K562 (cell line): ENCODE measurements at regions not wholly inside any gene's neighbourhood (a gene's known extent, or its start where the extent isn't known, plus 50 kb on each side); places are given as distances from the start of the nearest gene placed in this dataset.
A peak's percentile ranks its signal among the peaks of the same experiment; 100 is the strongest.

Experiments used
- BHLHE40 ChIP-seq: IDR thresholded peaks from 2 replicates; pipeline ENCODE4 v1.6.1; 2011; ENCODE audit warnings: low read length, improper control_type of control experiment
- BRD9 ChIP-seq: fragments of 450-650 bp; IDR thresholded peaks from 2 replicates; pipeline ENCODE4 v1.6.1; 2018; ENCODE audit warnings: low read depth; ENCODE audit not compliant: partially characterized antibody
- CHAMP1 ChIP-seq: fragments of 450-650 bp; IDR thresholded peaks from 2 replicates; pipeline ENCODE4 v1.6.1; 2016; ENCODE audit warnings: mild to moderate bottlenecking
- CREB1 ChIP-seq, 2 experiments: sonication (generic) in 1 of 2; formaldehyde crosslinking in 1 of 2; IDR thresholded peaks; 2 replicates each; pipeline versions ENCODE4 v1.6.1 to v1.8.0; 2012 to 2022; ENCODE audit warnings: inconsistent platforms in 1 of 2, mild to moderate bottlenecking in 1 of 2, missing genetic modification reagents in 1 of 2, moderate library complexity in 1 of 2
- ELF1 ChIP-seq: fragments of 200-800 bp; sonication (Bioruptor generic); IDR thresholded peaks from 2 replicates; pipeline ENCODE4 v1.6.1; 2016; ENCODE audit warnings: missing genetic modification characterization, missing compliant biosample characterization
- GABPA ChIP-seq: fragments of 200-800 bp; sonication (Bioruptor generic); conservative IDR thresholded peaks from 2 replicates; pipeline ENCODE4 v1.6.1; 2016; ENCODE audit warnings: low read depth, missing genetic modification characterization, missing compliant biosample characterization
- GABPB1 ChIP-seq: sonication (generic); formaldehyde crosslinking; IDR thresholded peaks from 2 replicates; pipeline ENCODE4 v1.8.0; 2022; ENCODE audit warnings: mild to moderate bottlenecking, missing genetic modification reagents
- MAZ ChIP-seq, 2 experiments: fragments of 450-650 bp in 1 of 2; sonication (generic) in 1 of 2; formaldehyde crosslinking; IDR thresholded peaks in 1 of 2; conservative IDR thresholded peaks in 1 of 2; 2 replicates each; pipeline versions ENCODE4 v1.4.0 to v1.5.0; 2020; ENCODE audit warnings: mild to moderate bottlenecking in 1 of 2, missing genetic modification reagents in 1 of 2
- NFRKB ChIP-seq: fragments of 450-650 bp; IDR thresholded peaks from 2 replicates; pipeline ENCODE4 v1.6.1; 2016; ENCODE audit warnings: low read depth
- SMC3 ChIP-seq: conservative IDR thresholded peaks from 2 replicates; pipeline ENCODE4 v1.6.1; 2011; ENCODE audit warnings: low read depth, low read length, improper control_type of control experiment; ENCODE audit not compliant: insufficient read depth
- ZBTB11 ChIP-seq, 3 experiments: fragments of 200-800 bp in 1 of 3; fragments of 250-450 bp in 1 of 3; fragments of 450-650 bp in 1 of 3; sonication (Bioruptor Pico) in 1 of 3; sonication (Bioruptor generic) in 1 of 3; formaldehyde crosslinking in 1 of 3; IDR thresholded peaks; 2 replicates each; pipeline versions ENCODE4 v1.6.1 to v1.8.0; 2016 to 2022; ENCODE audit warnings: mild to moderate bottlenecking in 2 of 3, missing genetic modification characterization in 2 of 3, missing compliant biosample characterization in 1 of 3, moderate library complexity in 1 of 3
- ZFP30 ChIP-seq: fragments of 250-450 bp; sonication (Bioruptor Pico); IDR thresholded peaks from 2 replicates; pipeline ENCODE4 v1.8.0; 2022; ENCODE audit warnings: moderate library complexity, mild to moderate bottlenecking, inconsistent platforms, borderline replicate concordance
- ZNF766 ChIP-seq: fragments of 200-800 bp; sonication (Bioruptor generic); conservative IDR thresholded peaks from 2 replicates; pipeline ENCODE4 v1.6.1; 2016; ENCODE audit warnings: missing genetic modification characterization, missing compliant biosample characterization
- TF ChIP-seq, protein P1 (sequence below): fragments of 150-350 bp; IDR thresholded peaks from 2 replicates; pipeline ENCODE4 v1.6.1; 2014; ENCODE audit warnings: low read depth, mild to moderate bottlenecking, low read length, borderline replicate concordance
- TF ChIP-seq, protein P2 (sequence below): fragments of 450-650 bp; IDR thresholded peaks from 2 replicates; pipeline ENCODE4 v1.6.1; 2016; ENCODE audit warnings: missing biosample characterization, missing genetic modification characterization

- peak; percentile 68; the same call in 1 of the 2 replicates for TF ChIP-seq GABPB1 (CRISPR knock-in tag)
- TF ChIP-seq NFRKB, result peak; percentile 77; the same call in 1 of the 2 replicates
- TF ChIP-seq ZFP30 (CRISPR knock-in tag), result no peak
- TF ChIP-seq MAZ (CRISPR knock-in tag; conservative IDR thresholded peaks at IDR 0.05 in 1 of 2, IDR thresholded peaks at IDR 0.05 in 1 of 2), result peak in 1 of 2 experiments; percentile 53; a peak in 2 of 4 replicates
- TF ChIP-seq, protein P1, sequence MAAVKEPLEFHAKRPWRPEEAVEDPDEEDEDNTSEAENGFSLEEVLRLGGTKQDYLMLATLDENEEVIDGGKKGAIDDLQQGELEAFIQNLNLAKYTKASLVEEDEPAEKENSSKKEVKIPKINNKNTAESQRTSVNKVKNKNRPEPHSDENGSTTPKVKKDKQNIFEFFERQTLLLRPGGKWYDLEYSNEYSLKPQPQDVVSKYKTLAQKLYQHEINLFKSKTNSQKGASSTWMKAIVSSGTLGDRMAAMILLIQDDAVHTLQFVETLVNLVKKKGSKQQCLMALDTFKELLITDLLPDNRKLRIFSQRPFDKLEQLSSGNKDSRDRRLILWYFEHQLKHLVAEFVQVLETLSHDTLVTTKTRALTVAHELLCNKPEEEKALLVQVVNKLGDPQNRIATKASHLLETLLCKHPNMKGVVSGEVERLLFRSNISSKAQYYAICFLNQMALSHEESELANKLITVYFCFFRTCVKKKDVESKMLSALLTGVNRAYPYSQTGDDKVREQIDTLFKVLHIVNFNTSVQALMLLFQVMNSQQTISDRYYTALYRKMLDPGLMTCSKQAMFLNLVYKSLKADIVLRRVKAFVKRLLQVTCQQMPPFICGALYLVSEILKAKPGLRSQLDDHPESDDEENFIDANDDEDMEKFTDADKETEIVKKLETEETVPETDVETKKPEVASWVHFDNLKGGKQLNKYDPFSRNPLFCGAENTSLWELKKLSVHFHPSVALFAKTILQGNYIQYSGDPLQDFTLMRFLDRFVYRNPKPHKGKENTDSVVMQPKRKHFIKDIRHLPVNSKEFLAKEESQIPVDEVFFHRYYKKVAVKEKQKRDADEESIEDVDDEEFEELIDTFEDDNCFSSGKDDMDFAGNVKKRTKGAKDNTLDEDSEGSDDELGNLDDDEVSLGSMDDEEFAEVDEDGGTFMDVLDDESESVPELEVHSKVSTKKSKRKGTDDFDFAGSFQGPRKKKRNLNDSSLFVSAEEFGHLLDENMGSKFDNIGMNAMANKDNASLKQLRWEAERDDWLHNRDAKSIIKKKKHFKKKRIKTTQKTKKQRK, result no peak
- TF ChIP-seq, protein P2, sequence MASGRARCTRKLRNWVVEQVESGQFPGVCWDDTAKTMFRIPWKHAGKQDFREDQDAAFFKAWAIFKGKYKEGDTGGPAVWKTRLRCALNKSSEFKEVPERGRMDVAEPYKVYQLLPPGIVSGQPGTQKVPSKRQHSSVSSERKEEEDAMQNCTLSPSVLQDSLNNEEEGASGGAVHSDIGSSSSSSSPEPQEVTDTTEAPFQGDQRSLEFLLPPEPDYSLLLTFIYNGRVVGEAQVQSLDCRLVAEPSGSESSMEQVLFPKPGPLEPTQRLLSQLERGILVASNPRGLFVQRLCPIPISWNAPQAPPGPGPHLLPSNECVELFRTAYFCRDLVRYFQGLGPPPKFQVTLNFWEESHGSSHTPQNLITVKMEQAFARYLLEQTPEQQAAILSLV (tag), result 0 out of 2 replicates have a peak, but pooled peaks have one; percentile 28
- TF ChIP-seq ELF1 (tag), result peak; percentile 52; the same call in 1 of the 2 replicates
- TF ChIP-seq BHLHE40, result peak; percentile 46; the same call in 1 of the 2 replicates
- TF ChIP-seq ZNF766, result peak; percentile 90
- TF ChIP-seq CREB1 (IDR thresholded peaks at IDR 0.05), result peak; percentile 31; the same call in 1 of the 2 replicates
- no peak for TF ChIP-seq CREB1 (CRISPR knock-in tag; IDR thresholded peaks at IDR 0.05)
- TF ChIP-seq SMC3, result no peak
- TF ChIP-seq BRD9, result peak; percentile 62
- peak in 1 of 3 experiments; percentile 86; a peak in 2 of 6 replicates for TF ChIP-seq ZBTB11 (CRISPR knock-in tag; IDR thresholded peaks at IDR 0.05)
- TF ChIP-seq GABPA, result peak; percentile 91
- 0 out of 2 replicates have a peak, but pooled peaks have one; percentile 56 for TF ChIP-seq CHAMP1
Measured at GRCh38 chr5:57383093-57383861, 99.3 kb downstream of the ACTBL2 start (continued).
